ENCODE measurements at regions not wholly inside any gene's neighbourhood (a gene's known extent, or its start where the extent isn't known, plus 50 kb on each side); places are given as distances from the start of the nearest gene placed in this dataset.

GRCh38 chr12:76247026-76247646 lies 101.1 kb downstream of the BBS10 start:
- ChIA-PET CTCF (no interaction called here), POLR2A (interaction anchor here (1.2 kb wide), 1 partner anchor 13 kb away, joined by 3 read pairs; no protein-coding TSS in a partner anchor)
- no peak overlapping the region for H3K27ac Mint-ChIP-seq (ENCODE audit: low read depth, unreplicated experiment)
- no TSS peak for BruUV-seq (replicated peaks)
- no peak for TF ChIP-seq CTCF (IDR thresholded peaks at IDR 0.05; ENCODE audit: unreplicated experiment)
- H3K36me3 Mint-ChIP-seq (ENCODE audit: insufficient read depth, unreplicated experiment): no peaks in the 10 kb centered on the region
- intact Hi-C loops (cut with micrococcal nuclease): no loop called here
- DNase-seq (ENCODE audit: unreplicated experiment): no peak
- H3K4me3 Mint-ChIP-seq (ENCODE audit: unreplicated experiment): no peak overlapping the region
- H3K27me3 Mint-ChIP-seq (ENCODE audit: insufficient read depth, unreplicated experiment): no peaks in the 10 kb centered on the region
- no peaks in the 10 kb centered on the region for H3K4me1 Mint-ChIP-seq (ENCODE audit: insufficient read depth, unreplicated experiment)
- no peaks in the 10 kb centered on the region for H3K9me3 Mint-ChIP-seq (ENCODE audit: unreplicated experiment)

- POLR2A ChIA-PET: interaction anchor here (1.2 kb wide), 1 partner anchor 13 kb away, joined by 3 read pairs; no protein-coding TSS in a partner anchor
- CTCF ChIA-PET: no interaction called here
- Mint-ChIP-seq H3K4me1 (ENCODE audit: insufficient read depth, unreplicated experiment) (no peaks in the 10 kb centered on the region), H3K4me3 (ENCODE audit: unreplicated experiment) (no peak overlapping the region), H3K36me3 (ENCODE audit: insufficient read depth, unreplicated experiment) (no peaks in the 10 kb centered on the region), H3K9me3 (ENCODE audit: unreplicated experiment) (no peaks in the 10 kb centered on the region), H3K27me3 (ENCODE audit: insufficient read depth, unreplicated experiment) (no peaks in the 10 kb centered on the region), H3K27ac (ENCODE audit: low read depth, unreplicated experiment) (no peak overlapping the region)
- TF ChIP-seq CTCF (IDR thresholded peaks at IDR 0.05; ENCODE audit: unreplicated experiment): no peak
- no TSS peak for BruUV-seq (replicated peaks)
- intact Hi-C loops (cut with micrococcal nuclease): no loop called here
- no peak for DNase-seq (ENCODE audit: unreplicated experiment)
These were observed 101.6 kb downstream of the BBS10 start for GRCh38 chr12:76246611-76247010.

DNA sequence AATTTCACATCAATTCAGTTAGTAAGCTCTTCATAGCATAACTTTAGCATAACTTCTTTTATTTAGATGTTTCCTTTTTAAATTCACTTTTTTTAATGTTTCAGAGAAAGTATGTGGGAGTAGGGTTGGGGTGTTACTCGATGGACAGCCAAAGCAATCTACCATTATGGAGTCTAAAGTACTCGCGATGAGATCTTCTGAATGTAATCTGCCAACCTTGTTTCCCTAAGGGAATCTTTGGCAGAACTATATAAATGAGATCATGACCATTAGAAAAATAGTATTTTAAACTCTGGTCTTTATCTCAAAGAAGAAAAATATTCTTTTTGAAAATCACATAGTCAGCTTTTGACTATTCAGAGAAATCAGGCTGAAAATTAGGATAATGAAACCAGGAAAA lies 103.9 kb downstream of the BBS10 start:
- Mint-ChIP-seq H3K4me3 (ENCODE audit: unreplicated experiment) (no peak overlapping the region), H3K9me3 (ENCODE audit: unreplicated experiment) (no peaks in the 10 kb centered on the region), H3K27ac (ENCODE audit: low read depth, unreplicated experiment) (no peak overlapping the region), H3K36me3 (ENCODE audit: insufficient read depth, unreplicated experiment) (no peaks in the 10 kb centered on the region), H3K27me3 (ENCODE audit: insufficient read depth, unreplicated experiment) (no peaks in the 10 kb centered on the region), H3K4me1 (ENCODE audit: insufficient read depth, unreplicated experiment) (no peaks in the 10 kb centered on the region)
- BruUV-seq (replicated peaks): no TSS peak
- DNase-seq (ENCODE audit: unreplicated experiment): no peak
- ChIA-PET POLR2A (no interaction called here), CTCF (interaction anchor here (0.9 to 1.1 kb wide), 2 partner anchors 23 to 621 kb away, joined by 3 to 4 read pairs; no protein-coding TSS in a partner anchor)
- intact Hi-C loops (cut with micrococcal nuclease): no loop called here
- no peak for TF ChIP-seq CTCF (IDR thresholded peaks at IDR 0.05; ENCODE audit: unreplicated experiment)

DNA sequence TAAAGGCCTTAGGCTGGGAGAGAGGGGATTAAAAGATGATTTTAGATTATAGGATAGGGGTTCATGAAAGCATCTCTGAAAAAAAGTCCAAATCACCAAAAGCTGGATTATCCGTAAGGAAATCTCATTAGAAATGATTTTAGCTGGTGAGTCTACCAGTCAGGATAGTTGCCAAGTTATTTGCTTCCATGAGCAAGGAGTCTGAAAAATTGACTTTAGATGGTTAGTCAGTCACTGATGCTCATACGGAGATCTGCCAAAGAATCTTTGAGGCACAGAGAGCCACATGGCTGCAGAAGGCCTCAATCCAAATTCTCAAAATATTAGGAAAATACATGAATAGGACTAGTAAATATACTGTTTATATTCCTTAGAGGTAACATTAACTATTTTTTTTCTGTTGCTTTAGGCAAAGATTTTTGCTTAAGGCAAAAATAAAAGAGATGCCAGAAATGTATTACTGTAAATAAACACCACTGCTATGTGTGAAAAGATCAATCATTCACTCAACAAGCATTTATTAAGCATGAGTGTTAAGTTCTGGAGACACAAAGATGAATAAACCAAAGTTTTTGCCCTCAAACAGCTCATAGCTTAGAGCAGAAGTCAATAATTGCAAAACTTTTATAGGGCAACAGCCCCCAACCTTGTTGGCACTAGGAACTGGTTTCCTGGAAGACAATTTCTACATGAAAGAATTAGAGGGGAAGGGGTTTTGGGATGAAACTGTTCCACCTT lies 105.2 kb downstream of the BBS10 start:
- intact Hi-C loops (cut with micrococcal nuclease): no loop called here
- Mint-ChIP-seq H3K9me3 (ENCODE audit: unreplicated experiment) (no peaks in the 10 kb centered on the region), H3K27ac (ENCODE audit: low read depth, unreplicated experiment) (no peak overlapping the region), H3K4me1 (ENCODE audit: insufficient read depth, unreplicated experiment) (peaks cover 11% of the 10 kb centered on the region), H3K36me3 (ENCODE audit: insufficient read depth, unreplicated experiment) (no peaks in the 10 kb centered on the region), H3K4me3 (ENCODE audit: unreplicated experiment) (no peak overlapping the region), H3K27me3 (ENCODE audit: insufficient read depth, unreplicated experiment) (no peaks in the 10 kb centered on the region)
- CTCF ChIA-PET: interaction anchor here (0.8 to 1.1 kb wide), 3 partner anchors 19 to 620 kb away, joined by 3 to 4 read pairs (median 3); no protein-coding TSS in a partner anchor
- no peak for DNase-seq (ENCODE audit: unreplicated experiment)
- POLR2A ChIA-PET: no interaction called here
- no TSS peak for BruUV-seq (replicated peaks)
- TF ChIP-seq CTCF (IDR thresholded peaks at IDR 0.05; ENCODE audit: unreplicated experiment): no peak

Data from MCF 10A (cell line).